Fibroblast of skin of left biceps (primary cell): ENCODE measurements at regions not wholly inside any gene's neighbourhood (a gene's known extent, or its start where the extent isn't known, plus 50 kb on each side); places are given as distances from the start of the nearest gene placed in this dataset.
"Not testable (repeated sequence)": the region's sequence is repeated elsewhere in the genome, so short reads cannot be mapped to it uniquely, and the experiment has no call there.

ENCODE experiments used
- DNase-seq, 2 experiments: peaks; one replicate each; pipeline ENCODE4 v3.0.0-alpha.2; 2013; ENCODE audit warnings: low read depth in 2 of 2

GRCh38 chr4:64729561-64729960, 320.3 kb upstream of the TECRL start:
- DNase-seq = no peak

GRCh38 chr4:64727960-64728359, 318.7 kb upstream of the TECRL start:
- DNase-seq = no peak

GRCh38 chr4:64727391-64727790, 318.1 kb upstream of the TECRL start:
- DNase-seq = not testable (repeated sequence)

GRCh38 chr4:64724689-64725088, 315.4 kb upstream of the TECRL start:
- DNase-seq = no peak

- DNase-seq = no peak
These were observed 311.9 kb upstream of the TECRL start for GRCh38 chr4:64721106-64721505.

GRCh38 chr4:64718091-64718490, 308.8 kb upstream of the TECRL start:
- DNase-seq = no peak

GRCh38 chr4:64715741-64716140, 306.5 kb upstream of the TECRL start:
- no peak for DNase-seq

- DNase-seq = no peak
These were observed 304.1 kb upstream of the TECRL start for GRCh38 chr4:64713256-64713840.

GRCh38 chr4:64712590-64712989, 303.3 kb upstream of the TECRL start:
- DNase-seq = no peak

GRCh38 chr4:64705989-64706388, 296.7 kb upstream of the TECRL start:
- DNase-seq = no peak

- no peak for DNase-seq
These were observed 288.9 kb upstream of the TECRL start for GRCh38 chr4:64698171-64698570.

- DNase-seq = no peak
These were observed 273.7 kb upstream of the TECRL start for GRCh38 chr4:64682946-64683345.

- DNase-seq = no peak
These were observed 273.2 kb upstream of the TECRL start for GRCh38 chr4:64682481-64682880.

- not testable (repeated sequence) for DNase-seq
These were observed 263.9 kb upstream of the TECRL start for GRCh38 chr4:64673121-64673520.

GRCh38 chr4:64670647-64671046, 261.4 kb upstream of the TECRL start:
- no peak for DNase-seq

GRCh38 chr4:64643841-64644240, 234.6 kb upstream of the TECRL start:
- no peak for DNase-seq

- DNase-seq = no peak
These were observed 233.7 kb upstream of the TECRL start for GRCh38 chr4:64642936-64643335.

GRCh38 chr4:64640402-64640801, 231.2 kb upstream of the TECRL start:
- DNase-seq = not testable (repeated sequence)

GRCh38 chr4:64625438-64625837, 216.2 kb upstream of the TECRL start:
- DNase-seq = no peak

GRCh38 chr4:64617800-64618199, 208.6 kb upstream of the TECRL start:
- DNase-seq = no peak

GRCh38 chr4:64614276-64614675, 205.0 kb upstream of the TECRL start:
- no peak for DNase-seq

- DNase-seq = no peak
These were observed 203.8 kb upstream of the TECRL start for GRCh38 chr4:64613046-64613445.

- no peak for DNase-seq
These were observed 188.8 kb upstream of the TECRL start for GRCh38 chr4:64598066-64598465.

GRCh38 chr4:64594723-64595122, 185.5 kb upstream of the TECRL start:
- DNase-seq = no peak
